ENCODE measurements at regions not wholly inside any gene's neighbourhood (a gene's known extent, or its start where the extent isn't known, plus 50 kb on each side); places are given as distances from the start of the nearest gene placed in this dataset.

- H3K9me3 ChIP-seq (ENCODE audit: control insufficient read depth, insufficient read depth, low read depth, low read length): no peaks in the 10 kb centered on the region
- H3K4me1 ChIP-seq (ENCODE audit: control insufficient read depth, extremely low read depth, insufficient read depth, low read length): no peaks in the 10 kb centered on the region
- H3K27me3 ChIP-seq (ENCODE audit: control insufficient read depth, insufficient read depth, low read length): no peaks in the 10 kb centered on the region
- TF ChIP-seq, protein P1, sequence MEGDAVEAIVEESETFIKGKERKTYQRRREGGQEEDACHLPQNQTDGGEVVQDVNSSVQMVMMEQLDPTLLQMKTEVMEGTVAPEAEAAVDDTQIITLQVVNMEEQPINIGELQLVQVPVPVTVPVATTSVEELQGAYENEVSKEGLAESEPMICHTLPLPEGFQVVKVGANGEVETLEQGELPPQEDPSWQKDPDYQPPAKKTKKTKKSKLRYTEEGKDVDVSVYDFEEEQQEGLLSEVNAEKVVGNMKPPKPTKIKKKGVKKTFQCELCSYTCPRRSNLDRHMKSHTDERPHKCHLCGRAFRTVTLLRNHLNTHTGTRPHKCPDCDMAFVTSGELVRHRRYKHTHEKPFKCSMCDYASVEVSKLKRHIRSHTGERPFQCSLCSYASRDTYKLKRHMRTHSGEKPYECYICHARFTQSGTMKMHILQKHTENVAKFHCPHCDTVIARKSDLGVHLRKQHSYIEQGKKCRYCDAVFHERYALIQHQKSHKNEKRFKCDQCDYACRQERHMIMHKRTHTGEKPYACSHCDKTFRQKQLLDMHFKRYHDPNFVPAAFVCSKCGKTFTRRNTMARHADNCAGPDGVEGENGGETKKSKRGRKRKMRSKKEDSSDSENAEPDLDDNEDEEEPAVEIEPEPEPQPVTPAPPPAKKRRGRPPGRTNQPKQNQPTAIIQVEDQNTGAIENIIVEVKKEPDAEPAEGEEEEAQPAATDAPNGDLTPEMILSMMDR (conservative IDR thresholded peaks at IDR 0.05 in 1 of 2, IDR thresholded peaks at IDR 0.05 in 1 of 2; ENCODE audit: low read depth in 1 of 2, low read length in 2 of 2): no peak
- no peak for TF ChIP-seq EZH2 (IDR thresholded peaks at IDR 0.05; ENCODE audit: low read length, missing control alignments)
- no peak for DNase-seq (ENCODE audit: low read depth in 2 of 2)
- no peak overlapping the region for H3K27ac ChIP-seq (ENCODE audit: insufficient read depth, low read length)
- no peaks in the 10 kb centered on the region for H3K36me3 ChIP-seq (ENCODE audit: control insufficient read depth, insufficient read depth, low read length)
- H4K20me1 ChIP-seq (ENCODE audit: control insufficient read depth, extremely low read depth, insufficient read depth, low read length): no peaks in the 10 kb centered on the region
- H2AFZ ChIP-seq (ENCODE audit: low read length): no peak overlapping the region
- H3K9ac ChIP-seq (ENCODE audit: insufficient read depth, low read length): no peak overlapping the region
- H3K4me2 ChIP-seq (ENCODE audit: extremely low read depth, insufficient read depth, low read length): no peak overlapping the region
- no peak overlapping the region for H3K4me3 ChIP-seq (replicated peaks in 1 of 4; ENCODE audit: control extremely low read depth in 1 of 4, insufficient read depth in 1 of 4, low read depth in 3 of 4, low read length in 4 of 4)
- H3K79me2 ChIP-seq (ENCODE audit: control insufficient read depth, insufficient read depth, low read length): no peaks in the 10 kb centered on the region
Observed at GRCh38 chr12:107487011-107487680, 198.5 kb upstream of the PWP1 start.

DNA sequence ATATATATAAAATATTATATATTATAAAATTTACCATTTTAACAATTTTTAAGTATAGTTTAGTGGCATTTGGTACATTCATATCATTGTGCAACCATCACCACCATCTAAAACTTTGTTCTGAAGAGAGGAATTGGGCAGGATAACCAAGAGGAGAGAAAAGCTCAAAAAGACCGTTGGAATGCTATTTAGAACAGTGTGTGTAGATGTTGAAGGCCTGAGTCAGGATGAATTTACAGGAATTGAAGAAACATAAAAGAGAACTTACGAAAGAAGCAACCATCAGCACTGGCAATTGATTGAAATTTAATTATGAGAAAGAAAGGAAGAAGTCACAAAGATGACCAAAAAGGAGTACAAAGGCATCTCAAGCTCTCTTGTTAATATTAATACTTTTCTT, 196.9 kb upstream of the PWP1 start:
- Histone ChIP-seq H4K20me1 (ENCODE audit: control insufficient read depth, extremely low read depth, insufficient read depth, low read length) (no peaks in the 10 kb centered on the region), H3K4me1 (ENCODE audit: control insufficient read depth, extremely low read depth, insufficient read depth, low read length) (no peaks in the 10 kb centered on the region), H3K9ac (ENCODE audit: insufficient read depth, low read length) (no peak overlapping the region), H3K79me2 (ENCODE audit: control insufficient read depth, insufficient read depth, low read length) (no peaks in the 10 kb centered on the region), H3K4me2 (ENCODE audit: extremely low read depth, insufficient read depth, low read length) (no peak overlapping the region), H3K27me3 (ENCODE audit: control insufficient read depth, insufficient read depth, low read length) (no peaks in the 10 kb centered on the region), H2AFZ (ENCODE audit: low read length) (no peak overlapping the region), H3K4me3 (replicated peaks in 1 of 4; ENCODE audit: control extremely low read depth in 1 of 4, insufficient read depth in 1 of 4, low read depth in 3 of 4, low read length in 4 of 4) (no peak overlapping the region), H3K9me3 (ENCODE audit: control insufficient read depth, insufficient read depth, low read depth, low read length) (no peaks in the 10 kb centered on the region), H3K27ac (ENCODE audit: insufficient read depth, low read length) (no peak overlapping the region), H3K36me3 (ENCODE audit: control insufficient read depth, insufficient read depth, low read length) (no peaks in the 10 kb centered on the region)
- TF ChIP-seq, protein P1 (conservative IDR thresholded peaks at IDR 0.05 in 1 of 2, IDR thresholded peaks at IDR 0.05 in 1 of 2; ENCODE audit: low read depth in 1 of 2, low read length in 2 of 2): no peak
- no peak for TF ChIP-seq EZH2 (IDR thresholded peaks at IDR 0.05; ENCODE audit: low read length, missing control alignments)
- peak; percentile 42 for DNase-seq (ENCODE audit: low read depth in 2 of 2)

DNA sequence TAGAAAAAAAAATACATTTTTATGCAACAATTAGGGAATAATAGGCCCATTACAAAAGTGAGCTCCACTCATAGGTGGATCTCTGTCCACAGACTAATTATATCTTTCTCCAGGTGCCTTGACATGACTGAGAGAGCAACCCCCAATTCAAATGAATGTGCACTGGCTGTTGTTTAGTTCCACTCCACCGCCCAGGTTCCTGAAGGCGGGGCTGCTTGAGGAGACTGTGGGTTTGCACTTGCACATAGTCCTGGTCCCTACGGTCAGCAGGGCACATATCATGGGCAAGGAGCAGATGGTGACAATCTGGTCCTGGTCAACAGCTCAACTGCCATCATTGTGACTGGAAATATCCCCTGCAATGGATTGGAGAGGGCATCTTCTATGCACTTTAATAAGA, 195.6 kb upstream of the PWP1 start:
- no peak overlapping the region for H3K9ac ChIP-seq (ENCODE audit: insufficient read depth, low read length)
- no peak for DNase-seq (ENCODE audit: low read depth in 2 of 2)
- TF ChIP-seq EZH2 (IDR thresholded peaks at IDR 0.05; ENCODE audit: low read length, missing control alignments): no peak
- TF ChIP-seq, protein P1 (conservative IDR thresholded peaks at IDR 0.05 in 1 of 2, IDR thresholded peaks at IDR 0.05 in 1 of 2; ENCODE audit: low read depth in 1 of 2, low read length in 2 of 2): no peak
- H3K9me3 ChIP-seq (ENCODE audit: control insufficient read depth, insufficient read depth, low read depth, low read length): no peaks in the 10 kb centered on the region
- H3K4me2 ChIP-seq (ENCODE audit: extremely low read depth, insufficient read depth, low read length): no peak overlapping the region
- no peak overlapping the region for H3K27ac ChIP-seq (ENCODE audit: insufficient read depth, low read length)
- no peaks in the 10 kb centered on the region for H3K27me3 ChIP-seq (ENCODE audit: control insufficient read depth, insufficient read depth, low read length)
- H4K20me1 ChIP-seq (ENCODE audit: control insufficient read depth, extremely low read depth, insufficient read depth, low read length): no peaks in the 10 kb centered on the region
- H3K4me1 ChIP-seq (ENCODE audit: control insufficient read depth, extremely low read depth, insufficient read depth, low read length): no peaks in the 10 kb centered on the region
- H3K79me2 ChIP-seq (ENCODE audit: control insufficient read depth, insufficient read depth, low read length): no peaks in the 10 kb centered on the region
- H3K4me3 ChIP-seq (replicated peaks in 1 of 4; ENCODE audit: control extremely low read depth in 1 of 4, insufficient read depth in 1 of 4, low read depth in 3 of 4, low read length in 4 of 4): no peak overlapping the region
- no peak overlapping the region for H2AFZ ChIP-seq (ENCODE audit: low read length)
- H3K36me3 ChIP-seq (ENCODE audit: control insufficient read depth, insufficient read depth, low read length): no peaks in the 10 kb centered on the region

All from fibroblast of lung (primary cell).